ENCODE measurements at regions not wholly inside any gene's neighbourhood (a gene's known extent, or its start where the extent isn't known, plus 50 kb on each side); places are given as distances from the start of the nearest gene placed in this dataset.

DNA sequence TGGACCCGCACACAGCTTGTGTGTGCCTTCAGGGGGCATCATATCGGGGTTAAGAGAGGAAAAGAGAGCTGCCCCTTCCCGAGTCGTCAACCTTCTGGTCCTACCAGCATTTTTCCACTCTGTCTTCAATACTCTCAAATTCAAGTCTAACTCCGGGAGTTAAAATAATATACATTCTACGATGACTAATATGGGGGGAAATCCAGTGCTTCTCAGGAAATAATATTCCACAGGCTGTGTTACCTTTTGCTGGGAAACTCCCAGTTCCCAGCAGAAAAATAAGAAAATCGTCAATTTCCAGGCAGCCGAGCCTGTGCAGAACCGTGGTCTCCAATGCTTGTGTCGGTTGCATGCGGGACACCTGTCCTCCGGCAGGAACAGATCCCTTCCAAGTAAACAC, 105.0 kb upstream of the FOXF1 start:
- Histone ChIP-seq H3K4me3 (ENCODE audit: low read length) (no peak overlapping the region), H3K36me3 (ENCODE audit: low read depth, low read length) (no peaks in the 10 kb centered on the region), H3K9me3 (ENCODE audit: low read length) (no peaks in the 10 kb centered on the region), H3K9me2 (replicated peaks; ENCODE audit: low read length) (no peaks in the 10 kb centered on the region), H3F3A (ENCODE audit: low read length, unreplicated experiment) (no peaks in the 10 kb centered on the region), H4K20me1 (ENCODE audit: low read length) (no peaks in the 10 kb centered on the region), H3K4me2 (ENCODE audit: low read length) (no peak overlapping the region), H3K79me2 (ENCODE audit: low read length) (no peaks in the 10 kb centered on the region), H3K9ac (ENCODE audit: low read length) (no peak overlapping the region), H3K4me1 (ENCODE audit: insufficient read depth, low read length) (no peaks in the 10 kb centered on the region), H3K27ac (ENCODE audit: low read length) (no peak overlapping the region), H2AFZ (ENCODE audit: low read length) (no peak overlapping the region), H3K27me3 (ENCODE audit: low read length) (peaks cover 52% of the 10 kb centered on the region)
- no TSS peak for BruUV-seq (replicated peaks)
- ChIA-PET CTCF (no interaction called here), POLR2A (ENCODE audit: unreplicated experiment) (no interaction called here)
- DNase-seq (no peak), ATAC-seq (no peak)
- intact Hi-C loops (cut with micrococcal nuclease), result no loop called here
- TF ChIP-seq EZH2 (IDR thresholded peaks at IDR 0.05; ENCODE audit: low read length, unreplicated experiment) (no peak), CTCF (conservative IDR thresholded peaks at IDR 0.05; ENCODE audit: low read depth, low read length) (no peak), EZH2phosphoT487 (IDR thresholded peaks at IDR 0.05; ENCODE audit: borderline replicate concordance, low read length) (no peak)

- DNase-seq (no peak), ATAC-seq (no peak)
- H3K36me3 ChIP-seq (ENCODE audit: low read depth, low read length), result no peaks in the 10 kb centered on the region
- TF ChIP-seq CTCF (conservative IDR thresholded peaks at IDR 0.05; ENCODE audit: low read depth, low read length) (no peak), EZH2phosphoT487 (IDR thresholded peaks at IDR 0.05; ENCODE audit: borderline replicate concordance, low read length) (no peak), EZH2 (IDR thresholded peaks at IDR 0.05; ENCODE audit: low read length, unreplicated experiment) (no peak)
- ChIA-PET CTCF (no interaction called here), POLR2A (ENCODE audit: unreplicated experiment) (no interaction called here)
- H2AFZ ChIP-seq (ENCODE audit: low read length), result no peak overlapping the region
- no peaks in the 10 kb centered on the region for H3K9me3 ChIP-seq (ENCODE audit: low read length)
- peaks cover 52% of the 10 kb centered on the region for H3K27me3 ChIP-seq (ENCODE audit: low read length)
- no peak overlapping the region for H3K9ac ChIP-seq (ENCODE audit: low read length)
- no peaks in the 10 kb centered on the region for H3K9me2 ChIP-seq (replicated peaks; ENCODE audit: low read length)
- no TSS peak for BruUV-seq (replicated peaks)
- H3K4me3 ChIP-seq (ENCODE audit: low read length), result no peak overlapping the region
- H3F3A ChIP-seq (ENCODE audit: low read length, unreplicated experiment), result no peaks in the 10 kb centered on the region
- no peaks in the 10 kb centered on the region for H3K4me1 ChIP-seq (ENCODE audit: insufficient read depth, low read length)
- H4K20me1 ChIP-seq (ENCODE audit: low read length), result no peaks in the 10 kb centered on the region
- H3K4me2 ChIP-seq (ENCODE audit: low read length), result no peak overlapping the region
- no peaks in the 10 kb centered on the region for H3K79me2 ChIP-seq (ENCODE audit: low read length)
- H3K27ac ChIP-seq (ENCODE audit: low read length), result no peak overlapping the region
- intact Hi-C loops (cut with micrococcal nuclease), result no loop called here
These were observed 104.3 kb upstream of the FOXF1 start for GRCh38 chr16:86406056-86406455.

GRCh38 chr16:86408685-86409084, 101.6 kb upstream of the FOXF1 start:
- Histone ChIP-seq H3K9me3 (ENCODE audit: low read length) (no peaks in the 10 kb centered on the region), H3K36me3 (ENCODE audit: low read depth, low read length) (no peaks in the 10 kb centered on the region), H3K79me2 (ENCODE audit: low read length) (no peaks in the 10 kb centered on the region), H3K27ac (ENCODE audit: low read length) (no peak overlapping the region), H3K4me2 (ENCODE audit: low read length) (no peak overlapping the region), H3K9me2 (replicated peaks; ENCODE audit: low read length) (no peaks in the 10 kb centered on the region), H3F3A (ENCODE audit: low read length, unreplicated experiment) (no peaks in the 10 kb centered on the region), H3K4me1 (ENCODE audit: insufficient read depth, low read length) (no peaks in the 10 kb centered on the region), H3K4me3 (ENCODE audit: low read length) (no peak overlapping the region), H3K27me3 (ENCODE audit: low read length) (peaks cover 53% of the 10 kb centered on the region), H2AFZ (ENCODE audit: low read length) (no peak overlapping the region), H4K20me1 (ENCODE audit: low read length) (no peaks in the 10 kb centered on the region), H3K9ac (ENCODE audit: low read length) (no peak overlapping the region)
- intact Hi-C loops (cut with micrococcal nuclease), result no loop called here
- no TSS peak for BruUV-seq (replicated peaks)
- ChIA-PET POLR2A (ENCODE audit: unreplicated experiment) (no interaction called here), CTCF (no interaction called here)
- no peak for DNase-seq
- no peak for TF ChIP-seq EZH2 (IDR thresholded peaks at IDR 0.05; ENCODE audit: low read length, unreplicated experiment)
- TF ChIP-seq EZH2phosphoT487 (IDR thresholded peaks at IDR 0.05; ENCODE audit: borderline replicate concordance, low read length), result no peak
- TF ChIP-seq CTCF (conservative IDR thresholded peaks at IDR 0.05; ENCODE audit: low read depth, low read length), result no peak
- no peak for ATAC-seq

Data from PC-3 (cell line).